ENCODE measurements at regions not wholly inside any gene's neighbourhood (a gene's known extent, or its start where the extent isn't known, plus 50 kb on each side); places are given as distances from the start of the nearest gene placed in this dataset.

- TF ChIP-seq CTCF (IDR thresholded peaks at IDR 0.05) (no peak), POLR2A (IDR thresholded peaks at IDR 0.05) (no peak)
Measured at GRCh38 chr11:97202613-97203292, 812.9 kb downstream of the JRKL start.
